ENCODE measurements at regions not wholly inside any gene's neighbourhood (a gene's known extent, or its start where the extent isn't known, plus 50 kb on each side); places are given as distances from the start of the nearest gene placed in this dataset.

DNA sequence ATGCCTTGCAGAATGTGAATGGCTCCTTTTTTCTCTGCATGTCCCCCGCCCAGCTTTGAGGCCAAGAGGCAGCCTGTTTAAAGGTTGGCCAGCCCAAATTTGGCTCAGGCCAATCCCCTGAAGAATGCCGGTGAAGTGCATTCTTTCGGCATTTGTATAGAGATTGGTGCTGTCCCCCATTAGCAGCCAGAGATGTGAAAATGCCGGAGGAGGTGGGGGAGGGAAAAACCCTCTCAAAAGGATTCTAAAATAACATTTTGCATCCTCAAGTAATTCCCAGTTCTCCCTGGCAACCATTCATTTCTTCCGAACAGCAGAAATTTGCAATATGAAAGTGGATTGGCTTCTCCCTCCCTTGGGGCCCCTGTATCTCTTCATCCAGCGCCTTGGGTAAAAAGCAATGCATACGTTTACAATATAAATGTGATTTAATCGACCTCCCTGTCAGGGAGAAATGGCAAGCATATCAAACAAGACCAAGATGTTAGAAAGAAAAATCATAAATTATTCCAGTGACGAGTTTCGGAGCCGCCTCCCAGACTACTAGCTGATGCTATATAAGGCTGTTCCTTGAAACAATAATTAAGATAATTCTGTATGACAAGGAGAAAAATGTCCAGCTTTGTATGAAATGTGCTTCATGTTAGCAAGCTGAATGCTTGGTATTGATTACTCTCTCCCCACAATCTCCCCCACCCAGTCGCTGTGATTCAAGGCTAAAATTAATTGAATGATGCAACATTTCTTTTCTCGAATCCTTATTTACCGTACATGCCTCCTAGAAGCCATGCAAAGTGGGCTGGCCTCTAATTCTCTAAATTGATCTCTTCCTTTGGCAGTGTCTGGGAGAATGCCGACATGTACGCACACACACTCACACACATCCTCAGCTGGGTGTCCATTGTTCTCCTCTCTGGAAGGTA, 323.7 kb downstream of the RPS24 start:
- TF ChIP-seq POLR2A (IDR thresholded peaks at IDR 0.05) = no peak
- TF ChIP-seq, protein P1, sequence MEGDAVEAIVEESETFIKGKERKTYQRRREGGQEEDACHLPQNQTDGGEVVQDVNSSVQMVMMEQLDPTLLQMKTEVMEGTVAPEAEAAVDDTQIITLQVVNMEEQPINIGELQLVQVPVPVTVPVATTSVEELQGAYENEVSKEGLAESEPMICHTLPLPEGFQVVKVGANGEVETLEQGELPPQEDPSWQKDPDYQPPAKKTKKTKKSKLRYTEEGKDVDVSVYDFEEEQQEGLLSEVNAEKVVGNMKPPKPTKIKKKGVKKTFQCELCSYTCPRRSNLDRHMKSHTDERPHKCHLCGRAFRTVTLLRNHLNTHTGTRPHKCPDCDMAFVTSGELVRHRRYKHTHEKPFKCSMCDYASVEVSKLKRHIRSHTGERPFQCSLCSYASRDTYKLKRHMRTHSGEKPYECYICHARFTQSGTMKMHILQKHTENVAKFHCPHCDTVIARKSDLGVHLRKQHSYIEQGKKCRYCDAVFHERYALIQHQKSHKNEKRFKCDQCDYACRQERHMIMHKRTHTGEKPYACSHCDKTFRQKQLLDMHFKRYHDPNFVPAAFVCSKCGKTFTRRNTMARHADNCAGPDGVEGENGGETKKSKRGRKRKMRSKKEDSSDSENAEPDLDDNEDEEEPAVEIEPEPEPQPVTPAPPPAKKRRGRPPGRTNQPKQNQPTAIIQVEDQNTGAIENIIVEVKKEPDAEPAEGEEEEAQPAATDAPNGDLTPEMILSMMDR (IDR thresholded peaks at IDR 0.05) = no peak

All from right lobe of liver (tissue), 4 donors.